ENCODE measurements at regions not wholly inside any gene's neighbourhood (a gene's known extent, or its start where the extent isn't known, plus 50 kb on each side); places are given as distances from the start of the nearest gene placed in this dataset.

DNA sequence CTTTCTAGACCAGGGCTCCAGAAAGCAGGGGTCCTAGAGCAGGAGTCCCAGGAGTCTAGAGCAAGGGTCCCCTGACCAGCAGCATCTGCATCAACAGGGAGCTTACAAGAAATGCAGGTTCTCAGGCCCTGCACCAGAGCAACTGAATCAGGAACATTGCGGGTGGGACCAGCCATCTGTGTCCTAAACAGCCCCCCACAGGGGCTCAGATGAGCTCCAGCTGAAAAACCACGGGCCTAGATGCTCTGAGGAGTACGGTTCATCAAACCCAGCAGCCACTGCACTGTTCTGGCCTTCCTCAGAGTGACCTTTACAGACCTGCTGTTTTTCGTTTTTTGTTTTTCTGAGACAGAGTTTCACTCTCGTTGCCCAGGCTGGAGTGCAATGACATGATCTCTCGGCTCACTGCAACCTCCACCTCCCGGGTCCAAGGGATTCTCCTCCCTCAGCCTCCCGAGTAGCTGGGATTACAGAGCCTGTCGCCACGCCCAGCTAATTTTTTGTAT, 438.2 kb downstream of the SOX9 start:
- WGBS (ENCODE audit: insufficient coverage): 89% methylated on average over 6 of the region's 10 CpGs
- H3K4me1 Mint-ChIP-seq: no peaks in the 10 kb centered on the region

DNA sequence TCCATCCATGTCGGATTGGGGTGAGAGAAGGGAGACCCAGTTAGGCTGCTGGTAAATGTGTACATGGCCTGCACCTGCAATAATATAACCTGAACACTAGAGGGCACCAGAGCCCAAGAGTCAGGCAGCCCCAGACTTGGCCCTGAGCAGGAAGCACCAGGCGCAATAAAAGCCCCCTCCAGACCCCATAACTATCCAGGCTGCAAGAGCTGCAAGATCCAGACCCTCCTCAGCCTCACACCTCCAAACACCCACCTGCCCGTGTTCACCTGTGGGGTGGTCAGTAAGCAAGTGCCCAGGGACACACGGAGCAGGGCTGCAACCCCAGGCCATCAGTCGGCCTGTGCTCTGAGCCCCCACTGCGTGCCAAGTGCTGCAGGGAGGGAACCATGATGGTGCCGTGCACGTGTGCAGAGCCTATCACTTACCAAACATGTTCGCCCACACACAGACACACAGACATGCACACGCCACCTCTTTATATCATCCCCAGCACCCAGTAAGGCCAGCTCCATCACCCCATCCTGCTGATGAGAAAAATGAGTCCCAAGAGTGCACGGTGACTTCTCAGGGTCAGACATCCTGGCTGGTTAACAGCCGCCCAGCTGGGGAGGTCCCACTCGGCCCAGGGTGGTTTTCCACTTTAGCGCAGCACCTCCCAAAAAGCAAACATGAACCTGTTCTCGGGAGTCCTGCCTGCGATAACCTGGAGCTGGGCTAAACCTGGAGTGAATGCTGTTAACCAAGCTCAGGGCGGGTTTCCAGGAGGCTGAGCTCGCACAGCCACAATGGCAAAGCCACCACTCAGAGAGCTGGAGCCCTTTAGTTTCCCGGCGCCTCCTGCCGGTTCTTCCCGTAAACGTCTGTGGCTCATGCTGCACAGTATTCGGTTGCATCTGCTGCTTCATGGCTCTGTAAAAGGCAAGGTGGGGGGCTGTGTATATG, 439.8 kb downstream of the SOX9 start:
- Mint-ChIP-seq H3K27ac (no peak overlapping the region), H3K9me3 (no peaks in the 10 kb centered on the region), H3K36me3 (no peaks in the 10 kb centered on the region), H3K27me3 (ENCODE audit: low read depth in 3 of 3) (peaks cover 3 to 5% (median 3%) of the 10 kb centered on the region in 3 donors), H3K4me1 (no peaks in the 10 kb centered on the region), H3K4me3 (no peak overlapping the region)
- TF ChIP-seq, protein P1, sequence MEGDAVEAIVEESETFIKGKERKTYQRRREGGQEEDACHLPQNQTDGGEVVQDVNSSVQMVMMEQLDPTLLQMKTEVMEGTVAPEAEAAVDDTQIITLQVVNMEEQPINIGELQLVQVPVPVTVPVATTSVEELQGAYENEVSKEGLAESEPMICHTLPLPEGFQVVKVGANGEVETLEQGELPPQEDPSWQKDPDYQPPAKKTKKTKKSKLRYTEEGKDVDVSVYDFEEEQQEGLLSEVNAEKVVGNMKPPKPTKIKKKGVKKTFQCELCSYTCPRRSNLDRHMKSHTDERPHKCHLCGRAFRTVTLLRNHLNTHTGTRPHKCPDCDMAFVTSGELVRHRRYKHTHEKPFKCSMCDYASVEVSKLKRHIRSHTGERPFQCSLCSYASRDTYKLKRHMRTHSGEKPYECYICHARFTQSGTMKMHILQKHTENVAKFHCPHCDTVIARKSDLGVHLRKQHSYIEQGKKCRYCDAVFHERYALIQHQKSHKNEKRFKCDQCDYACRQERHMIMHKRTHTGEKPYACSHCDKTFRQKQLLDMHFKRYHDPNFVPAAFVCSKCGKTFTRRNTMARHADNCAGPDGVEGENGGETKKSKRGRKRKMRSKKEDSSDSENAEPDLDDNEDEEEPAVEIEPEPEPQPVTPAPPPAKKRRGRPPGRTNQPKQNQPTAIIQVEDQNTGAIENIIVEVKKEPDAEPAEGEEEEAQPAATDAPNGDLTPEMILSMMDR (IDR thresholded peaks at IDR 0.05): peak; percentile 84
- H3K4me2 ChIP-seq (replicated peaks; ENCODE audit: extremely low read depth, low read length, poor library complexity, severe bottlenecking): no peak overlapping the region
- H2AFZ ChIP-seq (ENCODE audit: insufficient read depth, low read depth, low read length, poor library complexity, severe bottlenecking): no peak overlapping the region
- no peaks in the 10 kb centered on the region for H3K27me3 ChIP-seq (ENCODE audit: control insufficient read depth in 2 of 2, insufficient read depth in 2 of 2, low read length in 2 of 2)
- 77% methylated on average over 18 of the region's 24 CpGs for WGBS (ENCODE audit: insufficient coverage)
- no peaks in the 10 kb centered on the region for H3K4me1 ChIP-seq (ENCODE audit: control insufficient read depth in 1 of 2, insufficient read depth in 2 of 2, low read length in 2 of 2)
- no peak overlapping the region for H3K27ac ChIP-seq (ENCODE audit: low read depth in 1 of 2, low read length in 2 of 2)
- intact Hi-C loops (cut with micrococcal nuclease): no loop called here
- H3K9ac ChIP-seq (ENCODE audit: insufficient read depth, low read length, poor library complexity, severe bottlenecking): no peak overlapping the region
- H4K20me1 ChIP-seq (ENCODE audit: insufficient read depth, low read length): no peaks in the 10 kb centered on the region
- H3K9me3 ChIP-seq (replicated peaks in 1 of 2; ENCODE audit: control insufficient read depth in 1 of 2, insufficient read depth in 1 of 2, low read length in 2 of 2): no peaks in the 10 kb centered on the region
- no peaks in the 10 kb centered on the region for H3K36me3 ChIP-seq (replicated peaks in 1 of 2; ENCODE audit: control insufficient read depth in 1 of 2, insufficient read depth in 2 of 2, low read length in 2 of 2)
- DNase-seq: peak; percentile 7 to 35 (median 28)
- H3K4me3 ChIP-seq (replicated peaks in 1 of 3; ENCODE audit: low read depth in 2 of 3, low read length in 3 of 3): no peak overlapping the region
- no peaks in the 10 kb centered on the region for H3K79me2 ChIP-seq (ENCODE audit: insufficient read depth, low read length)

More for the DNA sequence above, 438.2 kb downstream of the SOX9 start:
- Mint-ChIP-seq H3K4me3 (no peak overlapping the region), H3K9me3 (no peaks in the 10 kb centered on the region), H3K27ac (no peak overlapping the region), H3K36me3 (no peaks in the 10 kb centered on the region), H3K27me3 (ENCODE audit: low read depth in 3 of 3) (peaks cover 1 to 5% (median 5%) of the 10 kb centered on the region in 3 donors)
- Histone ChIP-seq H3K79me2 (ENCODE audit: insufficient read depth, low read length) (no peaks in the 10 kb centered on the region), H3K9ac (ENCODE audit: insufficient read depth, low read length, poor library complexity, severe bottlenecking) (no peak overlapping the region), H3K4me1 (ENCODE audit: control insufficient read depth in 1 of 2, insufficient read depth in 2 of 2, low read length in 2 of 2) (no peaks in the 10 kb centered on the region), H3K4me2 (replicated peaks; ENCODE audit: extremely low read depth, low read length, poor library complexity, severe bottlenecking) (no peak overlapping the region), H3K27me3 (ENCODE audit: control insufficient read depth in 2 of 2, insufficient read depth in 2 of 2, low read length in 2 of 2) (no peaks in the 10 kb centered on the region), H3K27ac (ENCODE audit: low read depth in 1 of 2, low read length in 2 of 2) (no peak overlapping the region), H3K36me3 (replicated peaks in 1 of 2; ENCODE audit: control insufficient read depth in 1 of 2, insufficient read depth in 2 of 2, low read length in 2 of 2) (no peaks in the 10 kb centered on the region), H2AFZ (ENCODE audit: insufficient read depth, low read depth, low read length, poor library complexity, severe bottlenecking) (no peak overlapping the region), H3K9me3 (replicated peaks in 1 of 2; ENCODE audit: control insufficient read depth in 1 of 2, insufficient read depth in 1 of 2, low read length in 2 of 2) (no peaks in the 10 kb centered on the region), H3K4me3 (replicated peaks in 1 of 3; ENCODE audit: low read depth in 2 of 3, low read length in 3 of 3) (no peak overlapping the region), H4K20me1 (ENCODE audit: insufficient read depth, low read length) (no peaks in the 10 kb centered on the region)
- intact Hi-C loops (cut with micrococcal nuclease): loop anchor here (5.0 to 10.0 kb wide), 2 partner anchors 626 to 813 kb away; no protein-coding TSS in a partner anchor
- no peak for DNase-seq
- TF ChIP-seq, protein P1 (IDR thresholded peaks at IDR 0.05): no peak
